SKM-1 treated with dmso at 0.1 percent for 144 hours (cell line): ENCODE measurements at regions not wholly inside any gene's neighbourhood (a gene's known extent, or its start where the extent isn't known, plus 50 kb on each side); places are given as distances from the start of the nearest gene placed in this dataset.
"Not testable (repeated sequence)": the region's sequence is repeated elsewhere in the genome, so short reads cannot be mapped to it uniquely, and the experiment has no call there.

Experiments used
- DNase-seq: peaks from one replicate; lab custom pipeline; 2025; ENCODE audit not compliant: unreplicated experiment; lab: John Stamatoyannopoulos, UW

DNA sequence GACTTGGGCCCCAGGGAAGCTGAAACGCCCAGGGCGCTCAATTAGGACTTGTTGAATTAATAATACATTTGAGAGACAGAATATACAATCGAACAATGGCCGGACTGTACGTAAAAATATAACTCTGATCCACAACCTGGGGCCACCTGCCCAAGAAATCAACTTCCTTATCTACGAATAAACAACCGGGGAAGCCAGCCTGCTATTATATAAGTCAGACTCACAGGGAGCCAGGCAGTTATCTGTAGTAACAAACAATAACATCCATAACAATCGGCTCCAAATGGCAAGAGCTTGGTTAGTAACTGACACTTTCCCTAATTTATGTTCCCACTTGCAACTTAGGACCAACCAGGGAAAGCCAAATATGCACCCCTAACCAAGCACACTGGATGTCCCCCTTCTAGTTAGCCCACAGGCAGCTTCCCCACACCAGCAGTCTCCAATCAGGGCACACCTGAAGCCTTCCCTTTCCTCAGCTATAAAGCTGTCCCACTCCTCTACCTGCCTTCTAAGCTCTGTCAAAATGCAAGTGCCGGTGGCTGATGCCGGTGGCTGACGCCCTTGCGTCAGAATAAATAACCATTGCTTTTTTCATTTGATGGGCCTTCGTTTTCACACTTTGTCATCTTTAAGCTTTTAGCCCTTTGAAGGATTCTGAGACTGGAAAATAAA lies 135.2 kb downstream of the FAM72B start:
- not testable (repeated sequence) for DNase-seq

DNA sequence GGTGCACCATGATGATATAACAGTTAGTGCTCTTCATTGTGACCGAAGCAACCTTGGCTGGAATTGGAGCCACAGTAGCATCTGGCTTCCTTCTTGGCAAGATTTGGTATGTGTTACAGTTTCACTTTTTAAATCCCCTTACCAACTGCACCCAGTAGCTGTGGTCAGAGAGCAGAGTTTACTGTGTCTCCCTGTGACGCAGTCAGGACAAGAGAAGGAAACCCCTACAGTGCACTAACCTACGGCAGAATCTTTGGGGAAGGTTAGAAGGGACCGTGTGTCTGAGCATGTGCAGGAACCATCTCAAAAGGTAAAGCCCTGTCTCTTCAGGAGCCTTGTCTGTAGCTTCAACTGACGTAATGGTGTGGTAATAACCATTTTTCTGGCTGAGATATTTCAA lies 134.0 kb downstream of the FAM72B start:
- not testable (repeated sequence) for DNase-seq

DNA sequence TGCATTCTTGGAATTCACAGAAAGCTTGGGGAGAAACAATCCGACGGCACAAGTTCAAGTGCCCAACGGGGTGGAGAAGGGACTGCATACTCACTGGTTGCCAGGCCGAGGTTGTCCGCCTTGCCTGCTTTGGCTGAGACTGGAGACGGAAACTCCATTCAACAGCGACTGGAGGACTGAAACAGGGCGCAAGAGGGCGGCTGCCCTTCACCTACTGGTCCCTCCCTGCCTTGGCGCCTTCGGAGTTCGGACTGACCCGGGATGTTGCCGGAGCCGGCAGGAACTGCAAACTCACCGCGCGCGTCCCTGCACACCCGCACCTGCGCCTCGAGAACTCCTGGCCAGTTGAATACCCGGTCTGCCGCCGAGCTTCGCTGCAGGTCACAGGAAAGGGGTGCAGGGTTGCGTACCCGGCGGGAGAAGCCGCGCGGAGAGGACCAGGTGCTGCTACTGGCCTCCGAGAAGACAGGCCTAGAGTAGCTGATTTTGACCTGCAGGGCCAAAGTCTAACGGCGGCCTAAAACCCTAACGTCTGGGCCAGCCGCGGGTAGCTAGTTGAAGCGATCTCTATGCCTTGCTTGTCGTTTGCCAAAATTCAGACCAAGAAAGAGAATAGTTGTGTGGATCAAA lies 132.9 kb downstream of the FAM72B start:
- DNase-seq = not testable (repeated sequence)

GRCh38 chr1:121052081-121052660 lies 132.0 kb downstream of the FAM72B start:
- not testable (repeated sequence) for DNase-seq

- DNase-seq = not testable (repeated sequence)
Observed at GRCh38 chr1:121054928-121055327, 129.2 kb downstream of the FAM72B start.

DNA sequence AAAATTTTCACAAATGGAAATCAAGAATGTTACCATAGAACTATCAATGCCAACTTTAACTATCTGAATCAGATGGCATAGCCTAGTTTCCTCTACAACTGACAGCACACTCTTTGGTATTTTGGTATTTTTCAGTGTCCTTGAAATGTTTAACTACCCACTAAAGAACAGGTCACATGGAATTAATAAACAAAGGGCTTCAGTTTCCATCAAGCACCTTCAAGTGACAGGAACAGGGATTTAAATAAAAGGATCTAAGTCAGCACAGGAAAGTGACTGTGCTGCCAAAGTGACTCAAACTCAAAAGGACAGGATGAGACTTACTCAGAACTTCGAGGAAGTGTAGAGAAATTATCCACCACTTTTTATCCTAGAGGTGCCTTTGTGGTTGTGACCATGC lies 117.2 kb downstream of the FAM72B start:
- not testable (repeated sequence) for DNase-seq

DNA sequence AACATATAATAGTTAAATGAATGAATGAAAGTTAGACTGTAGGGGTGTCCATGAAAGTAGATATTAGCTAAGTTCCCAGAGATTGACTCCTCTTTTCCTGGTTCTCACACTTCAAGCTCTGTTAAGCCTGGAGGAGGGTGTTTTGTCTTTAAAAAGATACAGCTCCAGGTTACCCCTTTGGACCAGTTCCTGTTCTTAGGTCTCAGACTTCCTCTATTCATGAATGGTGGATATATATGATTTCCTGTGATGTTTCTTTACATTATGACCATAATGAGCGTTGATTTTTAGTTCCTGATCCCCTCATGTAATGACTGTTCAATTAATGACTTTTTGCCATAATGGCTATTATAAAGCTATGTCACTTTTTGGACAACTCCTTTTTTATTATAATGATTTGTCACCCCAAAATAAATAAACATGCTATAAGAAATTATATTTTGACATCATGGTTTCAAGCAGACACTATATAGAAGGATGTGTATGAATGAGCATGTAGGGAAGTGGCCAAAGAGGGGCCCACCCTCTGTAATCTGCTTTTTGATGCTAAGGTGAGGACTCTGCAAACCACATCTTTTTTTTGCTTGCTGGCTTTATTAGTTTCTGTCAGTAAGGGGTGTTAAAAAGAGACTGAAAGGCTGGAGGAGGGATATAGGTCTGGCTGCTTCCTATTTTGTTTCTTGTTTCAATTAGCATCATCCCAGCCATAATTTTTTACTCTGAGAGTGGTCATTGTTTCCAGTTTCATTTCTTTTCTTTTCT lies 115.2 kb downstream of the FAM72B start:
- not testable (repeated sequence) for DNase-seq

- DNase-seq = not testable (repeated sequence)
Observed at GRCh38 chr1:121073852-121074251, 110.3 kb downstream of the FAM72B start.

DNA sequence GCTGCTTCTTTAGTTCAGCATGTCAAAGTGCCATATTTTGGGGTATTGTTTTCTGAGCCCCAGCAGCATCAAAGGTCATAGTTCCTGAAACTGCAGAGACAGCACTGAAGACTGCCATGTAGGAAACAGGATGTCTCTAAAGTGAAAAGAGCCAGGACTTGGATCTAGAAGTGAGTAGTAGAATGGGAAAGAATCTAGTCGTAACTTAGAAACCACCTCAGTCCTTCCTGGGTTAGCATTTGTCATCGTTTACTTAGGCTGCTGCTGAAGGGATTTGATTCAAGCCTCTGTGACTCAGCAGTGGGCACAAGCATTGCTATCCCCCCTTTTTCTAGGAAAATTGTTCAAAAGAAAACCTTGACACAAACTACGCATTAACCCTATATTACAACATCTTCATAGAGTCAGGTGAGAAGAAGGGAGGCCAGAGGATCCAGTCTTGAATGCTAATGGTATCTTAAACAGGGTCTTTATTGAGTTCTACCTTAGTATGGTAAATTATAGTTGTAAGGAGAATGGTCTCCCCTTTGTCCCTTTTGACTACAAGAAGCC lies 108.8 kb downstream of the FAM72B start:
- DNase-seq = not testable (repeated sequence)

- DNase-seq = not testable (repeated sequence)
Observed at GRCh38 chr1:121076674-121077073, 107.5 kb downstream of the FAM72B start.

DNA sequence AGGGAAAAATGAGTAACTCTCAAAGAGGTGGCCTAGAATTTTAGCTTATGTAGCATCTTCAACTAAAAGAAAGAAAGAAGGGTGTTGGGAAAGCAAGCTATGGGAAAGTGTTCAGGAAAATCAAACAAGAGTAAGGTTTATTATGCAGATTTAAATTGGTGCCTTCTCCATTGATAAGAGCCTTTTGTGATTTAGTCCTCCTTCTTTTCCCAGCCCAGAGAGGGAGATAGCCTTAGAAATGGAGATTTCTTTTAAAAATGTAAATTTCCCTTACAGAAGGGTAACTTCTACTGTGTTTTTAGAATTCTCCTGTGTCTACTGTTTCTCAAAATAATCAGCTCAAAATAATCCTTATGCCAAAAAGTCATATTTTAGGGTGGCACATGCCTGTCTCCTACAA lies 104.5 kb downstream of the FAM72B start:
- DNase-seq = not testable (repeated sequence)

DNA sequence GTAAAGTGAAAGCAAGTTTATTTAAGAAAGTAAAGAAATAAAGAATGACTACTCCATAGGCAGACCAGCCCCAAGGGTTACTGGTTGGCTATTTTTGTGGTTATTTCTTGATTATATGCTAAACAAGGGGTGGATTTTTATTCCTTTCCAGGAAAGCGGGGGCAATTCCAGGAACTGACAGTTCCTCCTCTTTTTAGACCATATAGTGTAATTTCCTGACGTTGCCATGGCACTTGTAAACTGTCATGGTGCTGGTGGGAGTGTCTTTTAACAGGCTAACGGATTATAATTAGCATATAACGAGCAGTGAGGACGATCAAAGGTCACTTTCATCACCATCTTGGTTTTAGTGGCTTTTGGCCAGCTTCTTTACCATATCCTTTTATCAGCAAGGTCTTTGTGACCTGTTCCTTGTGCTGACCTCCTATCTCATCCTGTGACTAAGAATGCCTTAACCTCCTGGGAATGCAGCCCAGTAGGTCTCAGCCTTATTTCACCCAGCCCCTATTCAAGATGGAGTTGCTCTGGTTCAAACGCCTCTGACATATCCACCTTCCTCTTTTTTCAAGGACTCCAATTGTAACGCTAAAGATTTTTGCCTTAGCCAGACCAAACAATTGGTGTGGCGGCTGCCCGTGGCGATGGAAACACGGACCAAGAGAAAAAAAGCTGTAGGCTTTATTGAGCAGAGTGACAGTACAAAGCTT lies 103.8 kb downstream of the FAM72B start:
- DNase-seq = not testable (repeated sequence)

- DNase-seq = not testable (repeated sequence)
Observed at GRCh38 chr1:121080904-121081264, 103.3 kb downstream of the FAM72B start.

GRCh38 chr1:121081625-121082199 lies 102.4 kb downstream of the FAM72B start:
- not testable (repeated sequence) for DNase-seq

GRCh38 chr1:121082995-121083394 lies 101.1 kb downstream of the FAM72B start:
- not testable (repeated sequence) for DNase-seq

DNA sequence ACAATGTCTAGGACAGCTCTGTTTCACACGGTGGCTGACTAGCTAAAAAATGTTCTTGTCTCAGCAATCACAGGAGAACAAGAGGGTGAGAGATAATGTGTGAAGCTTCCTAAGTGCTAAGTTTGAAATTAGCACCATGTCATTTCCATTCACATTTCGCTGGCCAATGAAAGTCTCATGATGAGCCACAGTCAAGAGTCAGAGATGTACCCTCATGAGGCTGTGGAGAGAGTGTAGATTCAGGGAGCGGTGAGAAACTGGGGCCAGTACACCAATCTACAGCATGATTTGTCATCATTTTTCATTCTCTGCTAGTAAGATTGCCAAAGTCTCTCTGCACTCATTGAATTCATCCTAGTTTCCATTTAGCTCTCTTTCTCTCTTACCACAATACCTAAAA lies 97.9 kb downstream of the FAM72B start:
- DNase-seq = not testable (repeated sequence)

DNA sequence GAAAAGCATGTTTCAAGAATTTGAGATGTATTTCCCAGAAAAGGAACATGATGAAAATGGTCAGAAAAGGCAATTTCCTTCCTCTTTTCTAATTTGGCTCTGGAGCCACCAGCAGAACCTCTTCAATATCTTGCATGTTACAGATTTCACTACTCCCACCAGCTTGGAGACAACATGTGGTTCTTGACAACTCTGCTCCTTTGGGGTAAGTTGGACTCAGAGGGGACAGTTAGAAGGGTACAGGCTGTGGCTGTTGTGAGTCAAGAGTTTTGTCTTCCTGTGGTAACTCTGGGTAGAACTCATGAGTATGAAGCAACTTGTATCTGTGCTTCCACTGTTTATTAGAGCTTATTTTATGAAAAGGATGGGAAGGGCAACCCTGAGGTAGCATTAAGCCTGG lies 96.9 kb downstream of the FAM72B start:
- peak; percentile 28 for DNase-seq

DNA sequence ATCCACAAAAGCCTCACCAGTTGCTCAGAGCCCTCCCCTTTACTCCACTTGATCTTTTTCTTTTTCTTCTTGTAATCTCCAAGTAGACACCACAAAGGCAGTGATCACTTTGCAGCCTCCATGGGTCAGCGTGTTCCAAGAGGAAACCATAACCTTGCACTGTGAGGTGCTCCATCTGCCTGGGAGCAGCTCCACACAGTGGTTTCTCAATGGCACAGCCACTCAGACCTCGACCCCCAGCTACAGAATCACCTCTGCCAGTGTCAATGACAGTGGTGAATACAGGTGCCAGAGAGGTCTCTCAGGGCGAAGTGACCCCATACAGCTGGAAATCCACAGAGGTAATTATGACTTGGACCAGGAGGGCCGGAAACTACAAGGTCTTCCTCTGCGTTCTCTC lies 95.6 kb downstream of the FAM72B start:
- DNase-seq = not testable (repeated sequence)

- DNase-seq = peak; percentile 90
Observed at GRCh38 chr1:121092329-121092968, 91.7 kb downstream of the FAM72B start.

DNA sequence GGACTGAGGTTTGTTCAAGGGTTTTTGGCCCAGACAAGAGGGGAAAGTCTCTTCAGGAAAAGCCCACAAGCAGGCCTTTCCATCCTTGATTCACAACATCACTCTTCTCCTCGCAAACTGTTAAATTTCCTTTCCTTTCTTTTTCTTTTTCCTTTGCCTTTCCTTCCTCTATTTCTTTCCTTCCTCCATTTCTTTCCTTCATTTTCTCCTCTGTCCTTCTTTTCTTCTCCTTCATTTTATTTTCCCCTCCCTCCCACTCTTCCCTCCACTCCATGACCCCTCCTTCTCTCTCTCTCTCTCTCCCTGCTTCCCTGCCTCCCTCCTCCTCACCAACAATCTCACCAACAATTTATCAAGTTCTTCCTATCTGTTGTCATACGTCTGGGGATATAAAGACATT lies 89.1 kb downstream of the FAM72B start:
- DNase-seq = not testable (repeated sequence)
